ENCODE measurements at regions not wholly inside any gene's neighbourhood (a gene's known extent, or its start where the extent isn't known, plus 50 kb on each side); places are given as distances from the start of the nearest gene placed in this dataset.
A peak's percentile ranks its signal among the peaks of the same experiment; 100 is the strongest.
"Not testable (repeated sequence)": the region's sequence is repeated elsewhere in the genome, so short reads cannot be mapped to it uniquely, and the experiment has no call there.

- DNase-seq (ENCODE audit: extremely low read depth in 1 of 11, low read depth in 9 of 11, low spot score in 4 of 11) = no peak
Measured at GRCh38 chr19:28636016-28636629, 576.8 kb downstream of the UQCRFS1 start.

GRCh38 chr19:28634837-28635236 is 578.1 kb downstream of the UQCRFS1 start:
- DNase-seq (ENCODE audit: extremely low read depth in 1 of 11, low read depth in 9 of 11, low spot score in 4 of 11) = no peak

GRCh38 chr19:28634019-28634328 is 579.0 kb downstream of the UQCRFS1 start:
- DNase-seq (ENCODE audit: extremely low read depth in 1 of 11, low read depth in 9 of 11, low spot score in 4 of 11) = no peak

- peak in 10 of 11 donors; percentile 12 to 51 (median 25) for DNase-seq (ENCODE audit: extremely low read depth in 1 of 11, low read depth in 9 of 11, low spot score in 4 of 11)
Measured at GRCh38 chr19:28633319-28634018, 579.5 kb downstream of the UQCRFS1 start.

- DNase-seq (ENCODE audit: extremely low read depth in 1 of 11, low read depth in 9 of 11, low spot score in 4 of 11) = no peak
Measured at GRCh38 chr19:28632371-28633080, 580.4 kb downstream of the UQCRFS1 start.

- no peak for DNase-seq (ENCODE audit: extremely low read depth in 1 of 11, low read depth in 9 of 11, low spot score in 4 of 11)
Measured at GRCh38 chr19:28631961-28632360, 581.0 kb downstream of the UQCRFS1 start.

GRCh38 chr19:28627669-28628068 is 585.3 kb downstream of the UQCRFS1 start:
- no peak for DNase-seq (ENCODE audit: extremely low read depth in 1 of 11, low read depth in 9 of 11, low spot score in 4 of 11)

GRCh38 chr19:28626407-28626806 is 586.5 kb downstream of the UQCRFS1 start:
- not testable (repeated sequence) for DNase-seq (ENCODE audit: extremely low read depth in 1 of 11, low read depth in 9 of 11, low spot score in 4 of 11)

- DNase-seq (ENCODE audit: extremely low read depth in 1 of 11, low read depth in 9 of 11, low spot score in 4 of 11) = no peak
Measured at GRCh38 chr19:28619816-28620429, 593.0 kb downstream of the UQCRFS1 start.

- no peak for DNase-seq (ENCODE audit: extremely low read depth in 1 of 11, low read depth in 9 of 11, low spot score in 4 of 11)
Measured at GRCh38 chr19:28618504-28618903, 594.4 kb downstream of the UQCRFS1 start.

- no peak for DNase-seq (ENCODE audit: extremely low read depth in 1 of 11, low read depth in 9 of 11, low spot score in 4 of 11)
Measured at GRCh38 chr19:28615966-28616365, 597.0 kb downstream of the UQCRFS1 start.

- DNase-seq (ENCODE audit: extremely low read depth in 1 of 11, low read depth in 9 of 11, low spot score in 4 of 11) = no peak
Measured at GRCh38 chr19:28615546-28615916, 597.4 kb downstream of the UQCRFS1 start.

- DNase-seq (ENCODE audit: extremely low read depth in 1 of 11, low read depth in 9 of 11, low spot score in 4 of 11) = no peak
Measured at GRCh38 chr19:28614634-28615545, 598.1 kb downstream of the UQCRFS1 start.

- DNase-seq (ENCODE audit: extremely low read depth in 1 of 11, low read depth in 9 of 11, low spot score in 4 of 11) = no peak
Measured at GRCh38 chr19:28612275-28612769, 600.6 kb downstream of the UQCRFS1 start.

GRCh38 chr19:28611227-28611914 is 601.6 kb downstream of the UQCRFS1 start:
- not testable (repeated sequence) for DNase-seq (ENCODE audit: extremely low read depth in 1 of 11, low read depth in 9 of 11, low spot score in 4 of 11)

GRCh38 chr19:28610731-28611130 is 602.2 kb downstream of the UQCRFS1 start:
- DNase-seq (ENCODE audit: extremely low read depth in 1 of 11, low read depth in 9 of 11, low spot score in 4 of 11) = no peak

GRCh38 chr19:28609944-28610343 is 603.0 kb downstream of the UQCRFS1 start:
- no peak for DNase-seq (ENCODE audit: extremely low read depth in 1 of 11, low read depth in 9 of 11, low spot score in 4 of 11)

GRCh38 chr19:28609091-28609755 is 603.7 kb downstream of the UQCRFS1 start:
- DNase-seq (ENCODE audit: extremely low read depth in 1 of 11, low read depth in 9 of 11, low spot score in 4 of 11) = no peak
